ENCODE measurements at regions not wholly inside any gene's neighbourhood (a gene's known extent, or its start where the extent isn't known, plus 50 kb on each side); places are given as distances from the start of the nearest gene placed in this dataset.

- peaks cover 27% of the 10 kb centered on the region for H3K4me1 ChIP-seq (ENCODE audit: insufficient read depth)
- H3F3A ChIP-seq (replicated peaks; ENCODE audit: low read depth), result no peaks in the 10 kb centered on the region
- H4K20me1 ChIP-seq (replicated peaks; ENCODE audit: insufficient read depth), result no peaks in the 10 kb centered on the region
- H3K9me2 ChIP-seq (ENCODE audit: insufficient read depth), result peaks cover 16% of the 10 kb centered on the region; the same call in 1 of the 2 replicates
- Mint-ChIP-seq H3K4me1 (peaks cover 28% of the 10 kb centered on the region), H3K9me3 (no peaks in the 10 kb centered on the region), H3K36me3 (ENCODE audit: low read depth) (no peaks in the 10 kb centered on the region; the same call in 2 of the 3 replicates), H3K27ac (no peak overlapping the region; the same call in 1 of the 2 replicates), H3K4me3 (no peak overlapping the region), H3K27me3 (ENCODE audit: insufficient read depth, low read depth, poor library complexity) (peaks cover 2% of the 10 kb centered on the region)
- ATAC-seq (no peak), DNase-seq (ENCODE audit: low spot score) (no peak)
- no peak overlapping the region for H3K27ac ChIP-seq (ENCODE audit: low read depth)
- no peak overlapping the region for H3K4me3 ChIP-seq
- H3K79me2 ChIP-seq (replicated peaks; ENCODE audit: insufficient read depth), result no peaks in the 10 kb centered on the region
- 0 out of 2 replicates have a peak overlapping the region, but pooled peaks have one; percentile 44 for H3K4me2 ChIP-seq
- H3K27me3 ChIP-seq (ENCODE audit: insufficient read depth), result no peaks in the 10 kb centered on the region
- no peak for TF ChIP-seq POLR2AphosphoS5 (IDR thresholded peaks at IDR 0.05; ENCODE audit: low read depth)
- TF ChIP-seq JUNB (IDR thresholded peaks at IDR 0.05; ENCODE audit: unreplicated experiment), result no peak
- TF ChIP-seq NANOG (IDR thresholded peaks at IDR 0.05; ENCODE audit: borderline replicate concordance), result no peak
- no peak for TF ChIP-seq CTCF (conservative IDR thresholded peaks at IDR 0.05; ENCODE audit: low read depth in 2 of 2)
- TF ChIP-seq STAT1 (IDR thresholded peaks at IDR 0.05; ENCODE audit: unreplicated experiment), result no peak
- no peak for TF ChIP-seq ZNF331 (CRISPR knock-in tag; IDR thresholded peaks at IDR 0.05; ENCODE audit: low read depth)
- no peak for TF ChIP-seq REST (IDR thresholded peaks at IDR 0.05; ENCODE audit: unreplicated experiment)
- TF ChIP-seq ETS1 (IDR thresholded peaks at IDR 0.05), result no peak
- TF ChIP-seq ZNF462 (CRISPR knock-in tag; IDR thresholded peaks at IDR 0.05), result no peak
- no peak for TF ChIP-seq EZH2 (IDR thresholded peaks at IDR 0.05; ENCODE audit: low read depth, unreplicated experiment)
- TF ChIP-seq ZNF114 (CRISPR knock-in tag; IDR thresholded peaks at IDR 0.05), result no peak
- TF ChIP-seq CREB1 (CRISPR knock-in tag; IDR thresholded peaks at IDR 0.05; ENCODE audit: low read depth), result no peak
- no peak for TF ChIP-seq EZH2phosphoT487 (IDR thresholded peaks at IDR 0.05; ENCODE audit: unreplicated experiment)
- H2AFZ ChIP-seq, result peak overlapping the region; percentile 83
- no peaks in the 10 kb centered on the region for H3K36me3 ChIP-seq (ENCODE audit: insufficient read depth)
These were observed 219.5 kb upstream of the TANK start for GRCh38 chr2:160940699-160941098.
